ENCODE measurements at regions not wholly inside any gene's neighbourhood (a gene's known extent, or its start where the extent isn't known, plus 50 kb on each side); places are given as distances from the start of the nearest gene placed in this dataset.

GRCh38 chr3:148042663-148043445 lies 633.7 kb downstream of the ZIC1 start:
- Histone ChIP-seq H3K27me3 (ENCODE audit: insufficient read depth, low read length) (no peaks in the 10 kb centered on the region), H3K4me1 (ENCODE audit: insufficient read depth, low read length) (no peaks in the 10 kb centered on the region), H3K36me3 (ENCODE audit: insufficient read depth, low read depth, low read length) (no peaks in the 10 kb centered on the region), H3K9ac (ENCODE audit: low read depth, low read length) (no peak overlapping the region), H3K4me3 (ENCODE audit: low read length) (no peak overlapping the region), H3K9me3 (ENCODE audit: insufficient read depth, low read depth, low read length) (no peaks in the 10 kb centered on the region), H3K27ac (ENCODE audit: low read length) (no peak overlapping the region)

- H3K4me3 ChIP-seq (ENCODE audit: low read length): no peak overlapping the region
- H3K27ac ChIP-seq (ENCODE audit: low read length): no peak overlapping the region
- H3K4me1 ChIP-seq (ENCODE audit: insufficient read depth, low read length): no peaks in the 10 kb centered on the region
- no peak overlapping the region for H3K9ac ChIP-seq (ENCODE audit: low read depth, low read length)
- H3K9me3 ChIP-seq (ENCODE audit: insufficient read depth, low read depth, low read length): no peaks in the 10 kb centered on the region
- no peaks in the 10 kb centered on the region for H3K36me3 ChIP-seq (ENCODE audit: insufficient read depth, low read depth, low read length)
- H3K27me3 ChIP-seq (ENCODE audit: insufficient read depth, low read length): no peaks in the 10 kb centered on the region
Observed at GRCh38 chr3:148044151-148044550, 635.0 kb downstream of the ZIC1 start.

- H3K27ac ChIP-seq (ENCODE audit: low read length): no peak overlapping the region
- no peaks in the 10 kb centered on the region for H3K27me3 ChIP-seq (ENCODE audit: insufficient read depth, low read length)
- no peaks in the 10 kb centered on the region for H3K36me3 ChIP-seq (ENCODE audit: insufficient read depth, low read depth, low read length)
- H3K4me3 ChIP-seq (ENCODE audit: low read length): no peak overlapping the region
- H3K4me1 ChIP-seq (ENCODE audit: insufficient read depth, low read length): no peaks in the 10 kb centered on the region
- H3K9me3 ChIP-seq (ENCODE audit: insufficient read depth, low read depth, low read length): no peaks in the 10 kb centered on the region
- H3K9ac ChIP-seq (ENCODE audit: low read depth, low read length): no peak overlapping the region
Observed at GRCh38 chr3:148054999-148055398, 642.7 kb upstream of the AGTR1 start.

DNA sequence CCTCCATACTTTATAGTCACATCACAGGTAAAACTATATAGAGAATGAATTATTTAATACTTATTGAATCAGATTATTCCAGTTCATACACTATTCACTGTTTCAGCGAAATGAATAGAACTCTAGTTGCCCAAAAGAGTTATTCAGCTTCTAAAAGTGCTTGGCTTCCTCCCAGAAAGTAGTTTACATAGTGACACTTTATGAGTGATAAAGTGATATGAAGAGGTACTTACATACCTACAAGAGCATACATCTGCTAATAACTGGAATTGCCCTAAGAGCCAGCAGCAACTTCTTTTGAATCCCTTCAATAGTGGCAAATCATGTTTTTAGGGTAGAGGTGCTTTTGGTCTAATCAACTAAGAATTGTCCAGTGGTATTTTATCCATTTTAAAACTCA lies 635.1 kb upstream of the AGTR1 start:
- H3K36me3 ChIP-seq (ENCODE audit: insufficient read depth, low read depth, low read length): no peaks in the 10 kb centered on the region
- H3K9me3 ChIP-seq (ENCODE audit: insufficient read depth, low read depth, low read length): no peaks in the 10 kb centered on the region
- no peak overlapping the region for H3K9ac ChIP-seq (ENCODE audit: low read depth, low read length)
- H3K4me3 ChIP-seq (ENCODE audit: low read length): no peak overlapping the region
- no peaks in the 10 kb centered on the region for H3K27me3 ChIP-seq (ENCODE audit: insufficient read depth, low read length)
- no peak overlapping the region for H3K27ac ChIP-seq (ENCODE audit: low read length)
- H3K4me1 ChIP-seq (ENCODE audit: insufficient read depth, low read length): no peaks in the 10 kb centered on the region

DNA sequence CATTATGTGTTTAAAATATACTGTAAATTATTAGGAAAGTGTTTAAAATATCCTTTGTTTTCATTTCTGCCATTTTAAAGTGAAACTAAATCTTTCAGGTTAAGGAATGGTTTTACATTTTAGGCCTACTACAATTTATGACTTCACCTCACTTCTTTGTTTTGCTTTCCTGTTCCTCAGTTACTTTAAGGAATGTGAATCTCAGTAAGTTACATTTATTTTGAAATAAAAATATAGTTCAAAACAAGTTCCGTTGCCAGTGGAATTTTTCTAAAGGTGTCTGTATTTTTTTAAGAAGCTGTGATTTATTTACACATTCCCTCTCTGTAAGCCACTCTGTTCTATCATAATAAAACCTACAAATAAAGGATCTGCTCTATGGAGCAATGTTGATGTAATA lies 630.9 kb upstream of the AGTR1 start:
- no peaks in the 10 kb centered on the region for H3K4me1 ChIP-seq (ENCODE audit: insufficient read depth, low read length)
- no peak overlapping the region for H3K4me3 ChIP-seq (ENCODE audit: low read length)

DNA sequence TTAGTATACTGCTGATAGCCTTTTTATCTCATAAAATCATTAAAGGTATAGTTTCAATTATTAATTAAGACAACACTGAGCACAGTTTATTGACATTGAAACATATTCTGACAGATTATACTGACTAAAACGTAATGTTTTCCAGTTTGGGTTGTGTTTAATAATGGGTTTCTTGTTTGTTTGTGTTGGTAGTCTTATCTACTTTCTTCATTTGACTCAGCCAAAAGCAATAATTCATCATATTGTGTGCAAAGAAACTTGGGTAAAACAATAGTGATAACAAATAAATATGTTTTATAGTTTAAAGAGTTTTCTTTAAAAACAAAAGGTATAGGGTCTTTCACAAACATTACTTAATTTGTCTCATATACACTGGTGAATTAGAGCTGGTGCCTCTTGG lies 629.2 kb upstream of the AGTR1 start:
- Histone ChIP-seq H3K27ac (ENCODE audit: low read length) (no peak overlapping the region), H3K4me1 (ENCODE audit: insufficient read depth, low read length) (no peaks in the 10 kb centered on the region), H3K9ac (ENCODE audit: low read depth, low read length) (no peak overlapping the region), H3K27me3 (ENCODE audit: insufficient read depth, low read length) (no peaks in the 10 kb centered on the region), H3K4me3 (ENCODE audit: low read length) (no peak overlapping the region), H3K36me3 (ENCODE audit: insufficient read depth, low read depth, low read length) (no peaks in the 10 kb centered on the region), H3K9me3 (ENCODE audit: insufficient read depth, low read depth, low read length) (no peaks in the 10 kb centered on the region)

More for the DNA sequence above, 630.9 kb upstream of the AGTR1 start:
- Histone ChIP-seq H3K27me3 (ENCODE audit: insufficient read depth, low read length) (no peaks in the 10 kb centered on the region), H3K36me3 (ENCODE audit: insufficient read depth, low read depth, low read length) (no peaks in the 10 kb centered on the region), H3K9me3 (ENCODE audit: insufficient read depth, low read depth, low read length) (no peaks in the 10 kb centered on the region), H3K27ac (ENCODE audit: low read length) (no peak overlapping the region), H3K9ac (ENCODE audit: low read depth, low read length) (no peak overlapping the region)

GRCh38 chr3:148070041-148070440 lies 627.7 kb upstream of the AGTR1 start:
- H3K9me3 ChIP-seq (ENCODE audit: insufficient read depth, low read depth, low read length): no peaks in the 10 kb centered on the region
- no peak overlapping the region for H3K27ac ChIP-seq (ENCODE audit: low read length)
- H3K36me3 ChIP-seq (ENCODE audit: insufficient read depth, low read depth, low read length): no peaks in the 10 kb centered on the region
- H3K4me3 ChIP-seq (ENCODE audit: low read length): no peak overlapping the region
- no peaks in the 10 kb centered on the region for H3K4me1 ChIP-seq (ENCODE audit: insufficient read depth, low read length)
- H3K27me3 ChIP-seq (ENCODE audit: insufficient read depth, low read length): no peaks in the 10 kb centered on the region
- H3K9ac ChIP-seq (ENCODE audit: low read depth, low read length): no peak overlapping the region

DNA sequence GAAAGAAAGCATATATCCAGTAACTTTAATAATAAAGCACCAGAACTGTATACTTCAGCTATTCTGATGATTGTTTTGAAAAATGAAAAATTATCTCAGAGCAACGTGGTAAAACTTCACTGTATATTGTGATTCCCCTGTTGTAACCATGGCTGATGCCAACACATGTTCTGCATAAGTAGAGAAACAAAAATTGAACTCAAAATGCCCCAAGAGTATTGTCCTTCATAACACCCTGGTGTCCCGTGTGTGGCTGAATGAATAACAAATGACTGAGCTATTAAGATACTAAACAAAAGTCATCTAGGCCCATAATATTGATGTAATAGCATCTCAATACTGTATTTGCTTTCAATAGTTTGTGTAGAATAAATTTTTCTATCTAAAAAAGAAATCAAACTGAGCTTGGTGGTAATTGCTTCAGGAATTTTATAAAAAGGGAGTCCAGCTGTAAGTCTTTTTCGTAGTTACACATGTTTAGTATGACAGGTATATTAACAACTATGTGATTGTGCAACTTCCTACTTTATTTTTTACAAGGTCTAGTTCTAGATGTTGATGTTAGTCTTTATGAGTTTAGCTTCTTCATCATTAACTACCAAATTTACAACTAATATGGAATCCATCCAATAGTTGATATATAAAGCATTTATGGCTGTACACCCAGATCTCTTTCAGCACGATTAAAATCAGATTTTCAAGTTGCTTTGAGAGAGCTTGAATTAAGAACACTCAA lies 623.8 kb upstream of the AGTR1 start:
- Histone ChIP-seq H3K36me3 (ENCODE audit: insufficient read depth, low read depth, low read length) (no peaks in the 10 kb centered on the region), H3K4me3 (ENCODE audit: low read length) (no peak overlapping the region), H3K9me3 (ENCODE audit: insufficient read depth, low read depth, low read length) (no peaks in the 10 kb centered on the region), H3K27ac (ENCODE audit: low read length) (no peak overlapping the region), H3K4me1 (ENCODE audit: insufficient read depth, low read length) (no peaks in the 10 kb centered on the region), H3K9ac (ENCODE audit: low read depth, low read length) (no peak overlapping the region), H3K27me3 (ENCODE audit: insufficient read depth, low read length) (no peaks in the 10 kb centered on the region)

- Histone ChIP-seq H3K27ac (ENCODE audit: low read length) (no peak overlapping the region), H3K9ac (ENCODE audit: low read depth, low read length) (no peak overlapping the region), H3K9me3 (ENCODE audit: insufficient read depth, low read depth, low read length) (no peaks in the 10 kb centered on the region), H3K4me1 (ENCODE audit: insufficient read depth, low read length) (no peaks in the 10 kb centered on the region), H3K4me3 (ENCODE audit: low read length) (no peak overlapping the region), H3K36me3 (ENCODE audit: insufficient read depth, low read depth, low read length) (no peaks in the 10 kb centered on the region), H3K27me3 (ENCODE audit: insufficient read depth, low read length) (no peaks in the 10 kb centered on the region)
Observed at GRCh38 chr3:148074946-148075345, 622.8 kb upstream of the AGTR1 start.

DNA sequence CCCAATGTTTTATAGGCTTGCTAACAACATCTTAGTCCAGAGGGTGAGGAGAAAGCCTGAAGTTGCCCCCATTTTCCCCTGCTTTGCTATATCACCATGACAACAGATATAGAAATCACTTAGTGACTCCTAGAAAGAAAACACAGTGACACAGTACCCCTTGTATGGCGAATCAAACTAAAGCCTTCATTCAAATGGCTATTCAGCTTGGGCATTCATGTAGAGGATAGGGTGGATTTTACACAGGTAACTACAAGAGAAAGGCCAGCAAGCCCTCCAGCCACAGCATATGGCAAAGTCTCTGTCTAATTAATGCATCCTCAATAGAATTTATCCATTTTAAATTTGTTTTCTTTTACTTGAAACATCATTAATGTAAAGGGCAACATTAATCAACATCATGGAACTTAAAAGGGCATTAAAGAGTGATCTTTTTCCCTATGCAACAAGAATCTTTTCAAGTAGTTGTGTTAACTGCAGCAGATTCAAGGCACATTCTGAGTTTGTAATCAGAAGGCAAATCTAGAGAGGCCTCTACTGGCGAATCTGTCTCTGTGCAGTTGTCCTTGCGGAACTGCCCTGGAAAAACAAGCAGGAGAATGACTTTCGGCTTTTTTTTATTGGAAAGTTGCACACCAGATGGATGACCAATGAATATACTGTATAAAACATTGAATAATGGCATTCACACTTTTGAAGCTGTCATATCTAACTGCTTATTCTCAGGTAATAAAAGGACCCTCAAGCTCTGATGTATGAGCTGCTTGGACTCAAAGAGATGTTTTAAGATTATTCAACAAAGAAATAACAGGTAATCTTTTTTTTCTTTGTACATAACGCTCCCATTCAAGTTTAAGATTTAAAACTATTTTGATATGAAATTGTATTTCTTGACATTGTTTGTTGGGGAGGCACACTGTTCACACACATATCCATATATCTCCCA lies 621.7 kb upstream of the AGTR1 start:
- Histone ChIP-seq H3K9me3 (ENCODE audit: insufficient read depth, low read depth, low read length) (no peaks in the 10 kb centered on the region), H3K4me3 (ENCODE audit: low read length) (no peak overlapping the region), H3K36me3 (ENCODE audit: insufficient read depth, low read depth, low read length) (no peaks in the 10 kb centered on the region), H3K27ac (ENCODE audit: low read length) (no peak overlapping the region), H3K27me3 (ENCODE audit: insufficient read depth, low read length) (no peaks in the 10 kb centered on the region), H3K4me1 (ENCODE audit: insufficient read depth, low read length) (no peaks in the 10 kb centered on the region), H3K9ac (ENCODE audit: low read depth, low read length) (no peak overlapping the region)

DNA sequence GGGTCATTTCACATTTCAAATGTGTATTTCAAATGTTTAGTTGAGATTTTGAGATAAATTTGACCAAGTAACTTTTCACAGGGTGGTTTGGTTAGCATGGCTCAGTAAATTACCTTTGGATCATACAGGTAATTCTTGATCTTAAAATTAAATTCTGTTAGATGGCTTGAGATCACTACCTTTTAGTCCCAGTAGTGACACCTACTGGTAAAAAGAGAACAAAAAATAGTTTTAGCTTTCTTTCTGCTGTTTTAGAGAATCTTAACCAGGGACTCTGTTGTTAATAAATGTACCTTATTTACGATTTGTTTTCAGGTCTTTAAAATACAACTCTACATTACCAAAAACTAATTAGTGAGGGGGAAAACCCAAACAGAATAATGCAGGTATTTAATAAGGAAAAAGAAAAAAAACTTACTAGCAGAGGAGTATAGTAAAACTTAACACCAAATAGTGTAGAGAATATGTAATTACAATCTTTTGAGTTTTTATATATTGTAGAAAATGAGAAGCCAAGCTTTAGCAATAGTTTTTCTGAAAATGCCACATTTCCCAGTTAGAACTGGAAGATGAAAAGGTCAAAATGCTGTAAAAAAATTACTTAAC lies 620.3 kb upstream of the AGTR1 start:
- no peak overlapping the region for H3K27ac ChIP-seq (ENCODE audit: low read length)

More for the DNA sequence above, 620.3 kb upstream of the AGTR1 start:
- no peaks in the 10 kb centered on the region for H3K27me3 ChIP-seq (ENCODE audit: insufficient read depth, low read length)
- no peak overlapping the region for H3K4me3 ChIP-seq (ENCODE audit: low read length)
- H3K36me3 ChIP-seq (ENCODE audit: insufficient read depth, low read depth, low read length): no peaks in the 10 kb centered on the region
- H3K9me3 ChIP-seq (ENCODE audit: insufficient read depth, low read depth, low read length): no peaks in the 10 kb centered on the region
- H3K9ac ChIP-seq (ENCODE audit: low read depth, low read length): no peak overlapping the region
- no peaks in the 10 kb centered on the region for H3K4me1 ChIP-seq (ENCODE audit: insufficient read depth, low read length)

All from iPS-20b (cell line).